HL-60 (cell line): ENCODE measurements at regions not wholly inside any gene's neighbourhood (a gene's known extent, or its start where the extent isn't known, plus 50 kb on each side); places are given as distances from the start of the nearest gene placed in this dataset.

Experiments
- DNase-seq, 2 experiments: peaks; one replicate each; pipeline ENCODE4 v3.0.0-alpha.2; 2010 to 2020; ENCODE audit warnings: low read depth in 1 of 2, low spot score in 1 of 2
- H3K27ac ChIP-seq: fragments of 250-450 bp; sonication (Bioruptor Pico); replicated peaks from 2 replicates; pipeline ENCODE4 v1.5.1; 2020; ENCODE audit warnings: mild to moderate bottlenecking, moderate library complexity
- H3K27me3 ChIP-seq: fragments of 250-450 bp; sonication (Bioruptor Pico); 2 replicates; pipeline ENCODE4 v1.5.1; 2021; ENCODE audit warnings: mild to moderate bottlenecking, moderate library complexity; ENCODE audit not compliant: insufficient read depth, poor library complexity, severe bottlenecking
- H3K4me3 ChIP-seq: replicated peaks from 2 replicates; pipeline ENCODE4 v1.5.1; 2011; ENCODE audit warnings: mild to moderate bottlenecking, control low read depth, low read length; ENCODE audit not compliant: insufficient read depth
- GABPA ChIP-seq: IDR thresholded peaks from 2 replicates; pipeline ENCODE4 v1.6.1; 2012; ENCODE audit warnings: low read depth
- POLR2AphosphoS5 ChIP-seq: IDR thresholded peaks from 2 replicates; pipeline ENCODE4 v1.6.1; 2012; ENCODE audit warnings: low read depth
- SPI1 ChIP-seq: IDR thresholded peaks from 2 replicates; pipeline ENCODE4 v1.6.1; 2012; ENCODE audit warnings: low read depth, mild to moderate bottlenecking, borderline replicate concordance
- TF ChIP-seq, protein P1 (sequence below): IDR thresholded peaks from one replicate; pipeline ENCODE4 v1.5.1; 2011; ENCODE audit warnings: low read length, control low read depth, inconsistent platforms; ENCODE audit not compliant: insufficient read depth
- TF ChIP-seq, protein P2 (sequence below): IDR thresholded peaks from 2 replicates; pipeline ENCODE4 v1.6.1; 2012; ENCODE audit warnings: low read depth; ENCODE audit not compliant: insufficient replicate concordance

DNA sequence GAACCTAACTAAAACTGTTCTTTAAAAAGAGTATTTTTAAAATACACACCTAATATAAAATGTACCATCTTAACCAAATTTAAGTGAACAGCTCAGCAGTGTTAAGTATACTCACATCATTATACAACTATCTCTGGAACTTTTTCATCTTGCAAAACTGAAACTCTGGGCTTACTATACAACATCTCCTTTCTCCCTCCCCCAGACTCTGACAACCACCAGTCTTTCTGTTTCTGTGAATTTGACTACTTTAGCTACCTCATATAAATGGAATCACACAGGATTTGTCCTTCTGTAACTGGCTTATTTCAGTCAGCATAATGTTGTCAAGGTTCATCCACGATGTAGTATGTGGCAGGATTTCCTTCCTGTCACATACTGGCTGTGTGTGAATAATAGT, 93.5 kb downstream of the FOXD1 start:
- Histone ChIP-seq H3K27me3 (no peaks in the 10 kb centered on the region), H3K4me3 (no peak overlapping the region), H3K27ac (no peak overlapping the region)
- DNase-seq: no peak
- TF ChIP-seq POLR2AphosphoS5 (no peak), GABPA (no peak), SPI1 (no peak)
- TF ChIP-seq, protein P1, sequence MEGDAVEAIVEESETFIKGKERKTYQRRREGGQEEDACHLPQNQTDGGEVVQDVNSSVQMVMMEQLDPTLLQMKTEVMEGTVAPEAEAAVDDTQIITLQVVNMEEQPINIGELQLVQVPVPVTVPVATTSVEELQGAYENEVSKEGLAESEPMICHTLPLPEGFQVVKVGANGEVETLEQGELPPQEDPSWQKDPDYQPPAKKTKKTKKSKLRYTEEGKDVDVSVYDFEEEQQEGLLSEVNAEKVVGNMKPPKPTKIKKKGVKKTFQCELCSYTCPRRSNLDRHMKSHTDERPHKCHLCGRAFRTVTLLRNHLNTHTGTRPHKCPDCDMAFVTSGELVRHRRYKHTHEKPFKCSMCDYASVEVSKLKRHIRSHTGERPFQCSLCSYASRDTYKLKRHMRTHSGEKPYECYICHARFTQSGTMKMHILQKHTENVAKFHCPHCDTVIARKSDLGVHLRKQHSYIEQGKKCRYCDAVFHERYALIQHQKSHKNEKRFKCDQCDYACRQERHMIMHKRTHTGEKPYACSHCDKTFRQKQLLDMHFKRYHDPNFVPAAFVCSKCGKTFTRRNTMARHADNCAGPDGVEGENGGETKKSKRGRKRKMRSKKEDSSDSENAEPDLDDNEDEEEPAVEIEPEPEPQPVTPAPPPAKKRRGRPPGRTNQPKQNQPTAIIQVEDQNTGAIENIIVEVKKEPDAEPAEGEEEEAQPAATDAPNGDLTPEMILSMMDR: no peak
- TF ChIP-seq, protein P2, sequence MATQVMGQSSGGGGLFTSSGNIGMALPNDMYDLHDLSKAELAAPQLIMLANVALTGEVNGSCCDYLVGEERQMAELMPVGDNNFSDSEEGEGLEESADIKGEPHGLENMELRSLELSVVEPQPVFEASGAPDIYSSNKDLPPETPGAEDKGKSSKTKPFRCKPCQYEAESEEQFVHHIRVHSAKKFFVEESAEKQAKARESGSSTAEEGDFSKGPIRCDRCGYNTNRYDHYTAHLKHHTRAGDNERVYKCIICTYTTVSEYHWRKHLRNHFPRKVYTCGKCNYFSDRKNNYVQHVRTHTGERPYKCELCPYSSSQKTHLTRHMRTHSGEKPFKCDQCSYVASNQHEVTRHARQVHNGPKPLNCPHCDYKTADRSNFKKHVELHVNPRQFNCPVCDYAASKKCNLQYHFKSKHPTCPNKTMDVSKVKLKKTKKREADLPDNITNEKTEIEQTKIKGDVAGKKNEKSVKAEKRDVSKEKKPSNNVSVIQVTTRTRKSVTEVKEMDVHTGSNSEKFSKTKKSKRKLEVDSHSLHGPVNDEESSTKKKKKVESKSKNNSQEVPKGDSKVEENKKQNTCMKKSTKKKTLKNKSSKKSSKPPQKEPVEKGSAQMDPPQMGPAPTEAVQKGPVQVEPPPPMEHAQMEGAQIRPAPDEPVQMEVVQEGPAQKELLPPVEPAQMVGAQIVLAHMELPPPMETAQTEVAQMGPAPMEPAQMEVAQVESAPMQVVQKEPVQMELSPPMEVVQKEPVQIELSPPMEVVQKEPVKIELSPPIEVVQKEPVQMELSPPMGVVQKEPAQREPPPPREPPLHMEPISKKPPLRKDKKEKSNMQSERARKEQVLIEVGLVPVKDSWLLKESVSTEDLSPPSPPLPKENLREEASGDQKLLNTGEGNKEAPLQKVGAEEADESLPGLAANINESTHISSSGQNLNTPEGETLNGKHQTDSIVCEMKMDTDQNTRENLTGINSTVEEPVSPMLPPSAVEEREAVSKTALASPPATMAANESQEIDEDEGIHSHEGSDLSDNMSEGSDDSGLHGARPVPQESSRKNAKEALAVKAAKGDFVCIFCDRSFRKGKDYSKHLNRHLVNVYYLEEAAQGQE: no peak

DNA sequence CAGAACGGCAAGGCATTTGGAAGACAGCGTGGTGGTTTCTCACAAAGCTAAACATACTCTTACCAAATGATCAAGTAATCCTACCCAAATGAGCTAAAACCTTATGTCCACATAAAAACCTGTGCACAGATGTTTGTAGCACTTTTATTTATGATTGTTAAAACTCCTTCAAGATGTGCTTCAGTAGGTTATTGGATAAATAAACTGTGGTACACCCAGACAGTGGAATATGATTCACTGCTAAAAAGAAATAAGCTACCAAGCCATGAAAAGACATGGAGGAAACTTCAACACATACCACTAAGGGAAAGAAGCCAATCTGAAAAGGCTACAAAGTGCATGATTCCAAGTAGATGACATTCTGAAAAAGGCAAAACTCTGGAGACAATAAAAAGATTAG, 94.2 kb downstream of the FOXD1 start:
- Histone ChIP-seq H3K4me3 (no peak overlapping the region), H3K27me3 (no peaks in the 10 kb centered on the region), H3K27ac (no peak overlapping the region)
- no peak for DNase-seq
- TF ChIP-seq, protein P1: no peak
- TF ChIP-seq POLR2AphosphoS5: no peak
- TF ChIP-seq, protein P2: no peak
- TF ChIP-seq SPI1: no peak
- TF ChIP-seq GABPA: no peak

DNA sequence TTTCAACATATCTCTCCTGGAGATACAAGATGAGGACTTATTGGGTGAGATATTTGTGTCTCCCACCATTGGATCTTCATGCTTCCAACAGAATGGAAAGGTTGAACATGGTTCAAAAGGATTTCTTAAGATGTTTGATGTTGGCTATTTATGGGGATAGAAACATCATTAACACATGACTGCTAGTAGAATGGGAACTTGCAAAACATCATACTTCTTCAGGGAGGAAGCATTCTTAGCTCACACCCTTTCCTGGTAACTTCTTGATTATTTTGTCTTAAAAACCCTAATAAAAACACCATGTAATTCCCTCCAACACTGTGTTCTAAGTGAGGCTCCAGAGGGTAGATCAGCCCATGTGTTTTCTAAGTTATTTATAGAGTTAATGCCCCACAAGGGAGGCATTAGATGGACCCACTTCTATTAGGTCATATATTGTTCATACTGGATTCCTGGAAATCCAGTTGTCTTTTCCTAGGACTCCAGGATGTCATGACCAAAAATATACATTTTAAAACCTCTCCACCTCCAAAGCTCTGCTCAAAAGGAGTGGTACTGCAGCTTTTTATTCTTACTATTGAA, 95.8 kb downstream of the FOXD1 start:
- TF ChIP-seq GABPA (no peak), SPI1 (no peak), POLR2AphosphoS5 (no peak)
- TF ChIP-seq, protein P2: no peak
- TF ChIP-seq, protein P1: no peak

More for the DNA sequence above, 95.8 kb downstream of the FOXD1 start:
- Histone ChIP-seq H3K27me3 (no peaks in the 10 kb centered on the region), H3K4me3 (no peak overlapping the region), H3K27ac (no peak overlapping the region)
- DNase-seq: no peak
